Fibroblast of lung (primary cell): ENCODE measurements at regions not wholly inside any gene's neighbourhood (a gene's known extent, or its start where the extent isn't known, plus 50 kb on each side); places are given as distances from the start of the nearest gene placed in this dataset.

Experiments
- CTCF ChIP-seq, 2 donors: IDR thresholded peaks in 1 of 2; conservative IDR thresholded peaks in 1 of 2; 1 replicate in 1 of 2; 2 replicates in 1 of 2; pipeline ENCODE4 v1.5.1; 2011 to 2012; ENCODE audit warnings: low read length in 2 of 2, control low read depth in 1 of 2, inconsistent platforms in 1 of 2, low read depth in 1 of 2, mild to moderate bottlenecking in 1 of 2
- EZH2 ChIP-seq: IDR thresholded peaks from 2 replicates; pipeline ENCODE4 v1.5.1; 2012; ENCODE audit warnings: low read length, control low read depth, mild to moderate bottlenecking; ENCODE audit errors: missing control alignments

GRCh38 chr11:80986421-80987074 is 1545.7 kb upstream of the TENM4 start:
- TF ChIP-seq CTCF (conservative IDR thresholded peaks at IDR 0.05 in 1 of 2, IDR thresholded peaks at IDR 0.05 in 1 of 2; ENCODE audit: low read depth in 1 of 2, low read length in 2 of 2) (no peak), EZH2 (no peak)
